ENCODE measurements at regions not wholly inside any gene's neighbourhood (a gene's known extent, or its start where the extent isn't known, plus 50 kb on each side); places are given as distances from the start of the nearest gene placed in this dataset.

DNA sequence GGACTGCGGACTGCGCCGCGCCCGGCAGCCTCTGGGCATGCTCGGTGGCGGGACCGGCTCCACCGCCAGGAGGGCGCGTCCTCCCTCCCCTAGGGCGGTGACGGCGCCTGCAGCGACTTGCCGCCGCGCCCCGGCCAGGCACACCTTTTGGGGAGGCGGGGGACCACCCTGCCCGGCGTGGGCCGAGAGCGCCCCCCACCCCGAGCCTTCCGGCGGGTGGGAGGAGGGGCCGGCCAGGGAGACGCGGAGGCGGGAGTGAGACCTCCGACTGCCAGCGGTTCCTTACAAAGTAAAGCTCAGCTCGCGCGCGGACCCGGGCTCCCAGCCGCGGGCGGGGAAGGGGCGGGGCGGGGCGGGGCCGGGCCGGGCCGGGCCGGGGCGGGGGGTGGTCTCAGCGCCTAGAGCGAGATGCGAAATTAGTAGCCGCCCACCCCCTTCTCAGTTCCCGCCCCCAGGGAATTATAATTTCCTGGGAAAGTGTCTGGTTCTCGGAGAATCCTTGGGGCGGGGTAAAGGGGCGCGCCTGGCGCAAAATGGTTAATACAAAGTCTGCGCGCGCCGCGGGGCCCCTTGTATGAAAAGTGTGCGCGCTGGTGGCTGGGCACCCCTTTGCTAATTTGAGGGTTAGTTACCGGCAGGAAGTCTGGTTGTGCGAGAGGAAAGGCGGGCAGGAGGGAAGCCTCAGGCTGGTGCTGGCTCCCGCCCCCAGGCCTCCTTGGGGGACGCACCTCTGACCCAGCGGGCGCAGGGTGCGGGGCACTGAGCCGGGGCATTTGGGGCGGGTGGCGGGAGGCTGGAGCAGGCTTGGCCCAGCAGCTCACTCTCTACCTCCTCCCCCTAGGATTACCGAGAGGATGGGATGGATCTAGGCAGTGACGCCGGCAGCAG lies 224.8 kb upstream of the IL12A start:
- DNase-seq (ENCODE audit: low read depth), result peak; percentile 13

DNA sequence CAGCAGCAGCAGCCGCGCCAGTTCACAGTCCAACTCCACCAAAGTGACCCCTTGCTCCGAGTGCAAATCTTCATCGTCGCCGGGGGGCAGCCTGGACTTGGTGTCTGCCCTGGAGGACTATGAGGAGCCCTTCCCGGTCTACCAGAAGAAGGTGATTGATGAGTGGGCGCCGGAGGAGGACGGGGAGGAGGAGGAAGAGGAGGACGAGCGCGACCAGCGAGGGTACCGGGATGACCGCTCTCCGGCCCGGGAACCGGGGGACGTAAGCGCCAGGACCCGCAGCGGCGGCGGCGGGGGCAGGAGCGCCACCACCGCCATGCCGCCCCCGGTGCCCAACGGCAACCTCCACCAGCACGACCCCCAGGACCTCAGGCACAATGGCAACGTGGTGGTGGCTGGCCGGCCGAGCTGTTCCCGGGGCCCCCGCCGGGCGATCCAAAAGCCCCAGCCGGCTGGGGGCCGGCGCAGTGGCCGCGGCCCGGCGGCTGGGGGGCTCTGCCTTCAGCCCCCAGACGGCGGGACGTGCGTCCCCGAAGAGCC lies 224.1 kb upstream of the IL12A start:
- no peak for DNase-seq (ENCODE audit: low read depth)

GRCh38 chr3:159765030-159765859 lies 223.4 kb upstream of the IL12A start:
- no peak for DNase-seq (ENCODE audit: low read depth)

GRCh38 chr3:159765860-159766294 lies 222.8 kb upstream of the IL12A start:
- no peak for DNase-seq (ENCODE audit: low read depth)

- no peak for DNase-seq (ENCODE audit: low read depth)
These were observed 222.0 kb upstream of the IL12A start for GRCh38 chr3:159766563-159767185.

DNA sequence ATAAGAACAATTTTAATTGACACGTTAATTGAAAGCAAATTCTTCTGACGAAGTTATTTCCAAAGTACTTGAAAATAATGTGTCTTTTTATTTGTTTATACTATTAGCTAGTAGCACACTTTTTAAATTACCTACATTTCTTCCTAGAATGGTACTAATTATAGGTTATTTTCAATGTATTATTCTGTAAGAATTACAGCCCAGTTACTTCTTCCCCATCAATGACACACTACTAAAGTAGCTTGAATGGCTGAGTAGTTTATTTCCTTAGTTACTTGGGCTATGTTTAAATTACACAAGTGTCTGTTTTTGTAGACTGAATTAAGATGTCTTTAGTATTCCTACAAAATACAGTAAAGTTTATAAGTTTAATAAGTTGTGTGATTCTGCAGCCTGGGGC lies 217.6 kb upstream of the IL12A start:
- no peak for DNase-seq (ENCODE audit: low read depth)

- no peak for DNase-seq (ENCODE audit: low read depth)
These were observed 216.6 kb upstream of the IL12A start for GRCh38 chr3:159771865-159772611.

DNA sequence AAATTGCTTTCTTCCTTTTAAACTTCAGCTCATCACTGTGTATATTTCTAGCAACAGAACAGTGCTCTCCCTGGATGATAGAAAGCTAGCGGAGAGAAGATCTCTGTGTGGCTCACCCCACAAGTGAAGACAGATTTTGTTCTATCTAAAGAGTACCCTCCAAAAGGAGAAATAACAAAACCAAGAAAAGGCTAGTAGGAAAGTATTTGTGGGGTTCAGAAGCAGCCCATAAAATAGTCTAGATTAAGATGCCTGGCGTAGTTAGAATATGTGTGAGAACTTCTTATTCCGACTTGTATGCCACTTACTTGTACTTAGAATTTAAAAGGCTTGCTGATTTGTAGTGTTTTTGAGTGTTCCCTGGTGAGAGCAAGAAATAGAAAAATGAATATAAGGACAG lies 214.9 kb upstream of the IL12A start:
- no peak for DNase-seq (ENCODE audit: low read depth)

DNA sequence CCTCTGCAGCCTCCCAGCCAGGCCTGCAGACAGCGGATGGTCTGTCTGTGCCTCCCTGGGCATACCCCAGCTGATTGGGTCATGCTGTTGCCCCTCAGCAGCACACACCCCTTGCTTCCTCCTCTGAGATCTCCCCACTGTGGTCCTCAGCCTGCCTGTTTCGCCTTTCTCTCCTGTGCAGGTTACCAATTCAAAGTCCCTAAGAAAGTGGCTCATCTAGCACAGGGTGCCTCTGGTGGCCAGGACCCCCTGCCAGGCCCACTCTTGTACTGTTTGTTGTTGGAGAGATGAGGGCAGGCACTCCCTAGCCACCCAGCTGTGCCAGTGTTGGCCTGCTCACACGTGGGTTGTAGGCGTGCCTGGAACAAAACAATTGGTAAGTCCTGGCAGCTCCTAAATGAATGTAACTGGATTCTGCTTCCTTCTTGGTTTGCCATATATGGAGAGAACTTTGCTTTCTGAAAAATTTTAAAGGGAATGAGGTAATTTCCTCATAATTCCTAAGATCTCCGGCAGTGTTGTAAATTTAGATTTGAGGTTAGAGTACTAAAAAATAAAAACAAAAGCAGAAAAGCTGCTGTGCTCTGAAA lies 213.2 kb upstream of the IL12A start:
- DNase-seq (ENCODE audit: low read depth), result no peak

DNA sequence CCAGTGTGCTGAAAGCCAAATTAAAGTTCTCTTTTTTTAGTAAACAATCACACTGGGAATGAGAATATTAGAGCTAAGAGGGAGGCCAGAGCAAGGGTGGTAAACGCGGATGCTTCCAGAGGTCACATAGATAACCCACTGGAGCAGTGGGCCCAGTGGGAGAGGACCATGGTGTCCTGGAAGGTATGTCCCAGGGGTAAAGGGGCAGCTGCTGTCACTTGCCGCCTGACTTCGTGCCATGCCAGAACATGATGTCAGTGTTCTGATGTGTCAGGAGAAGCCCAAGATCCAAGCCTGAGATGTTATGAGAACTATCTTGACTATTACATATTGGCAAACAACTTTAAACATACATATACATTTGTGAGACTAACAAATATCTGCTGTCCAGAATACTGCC lies 211.9 kb upstream of the IL12A start:
- DNase-seq (ENCODE audit: low read depth), result no peak

DNA sequence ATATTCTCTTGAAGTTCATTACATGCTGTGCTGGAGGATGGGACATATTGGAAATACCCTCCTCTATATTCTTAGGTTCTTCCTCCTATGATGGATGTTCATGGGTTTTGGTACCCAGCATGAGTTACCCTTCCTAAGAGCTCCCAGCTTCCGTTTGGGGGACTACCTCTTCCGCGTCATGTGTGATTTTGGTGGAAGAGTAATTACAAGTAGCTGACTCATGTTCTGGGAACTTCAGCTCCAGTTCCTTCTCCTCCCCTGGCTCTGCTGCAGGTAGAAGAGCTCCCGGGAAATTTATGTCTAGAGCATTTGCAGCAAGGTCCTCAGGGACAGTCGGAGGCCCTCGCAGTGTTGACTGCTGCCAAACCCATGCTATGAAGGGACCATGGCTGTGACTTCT lies 208.8 kb upstream of the IL12A start:
- no peak for DNase-seq (ENCODE audit: low read depth)

DNA sequence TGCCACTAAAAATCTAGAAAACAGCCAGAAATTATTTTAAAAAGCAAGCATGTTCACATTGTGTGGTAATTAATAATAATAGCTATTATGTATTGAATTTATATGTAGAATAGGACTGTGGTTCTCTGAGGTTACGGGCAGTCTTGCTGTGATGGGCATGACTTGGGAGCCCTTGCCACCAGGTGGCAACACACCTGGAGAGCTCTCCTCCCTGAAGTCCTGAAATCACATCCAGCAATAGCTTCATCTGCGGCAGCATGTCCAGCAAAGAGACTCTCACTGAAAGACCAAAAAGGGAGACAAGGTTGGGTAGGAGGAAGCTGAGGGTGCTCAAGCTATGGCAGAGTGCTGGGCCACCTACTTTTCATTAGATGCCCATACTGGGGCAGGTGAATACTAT lies 206.8 kb upstream of the IL12A start:
- DNase-seq (ENCODE audit: low read depth), result no peak

- no peak for DNase-seq (ENCODE audit: low read depth)
These were observed 205.8 kb upstream of the IL12A start for GRCh38 chr3:159782724-159783421.

DNA sequence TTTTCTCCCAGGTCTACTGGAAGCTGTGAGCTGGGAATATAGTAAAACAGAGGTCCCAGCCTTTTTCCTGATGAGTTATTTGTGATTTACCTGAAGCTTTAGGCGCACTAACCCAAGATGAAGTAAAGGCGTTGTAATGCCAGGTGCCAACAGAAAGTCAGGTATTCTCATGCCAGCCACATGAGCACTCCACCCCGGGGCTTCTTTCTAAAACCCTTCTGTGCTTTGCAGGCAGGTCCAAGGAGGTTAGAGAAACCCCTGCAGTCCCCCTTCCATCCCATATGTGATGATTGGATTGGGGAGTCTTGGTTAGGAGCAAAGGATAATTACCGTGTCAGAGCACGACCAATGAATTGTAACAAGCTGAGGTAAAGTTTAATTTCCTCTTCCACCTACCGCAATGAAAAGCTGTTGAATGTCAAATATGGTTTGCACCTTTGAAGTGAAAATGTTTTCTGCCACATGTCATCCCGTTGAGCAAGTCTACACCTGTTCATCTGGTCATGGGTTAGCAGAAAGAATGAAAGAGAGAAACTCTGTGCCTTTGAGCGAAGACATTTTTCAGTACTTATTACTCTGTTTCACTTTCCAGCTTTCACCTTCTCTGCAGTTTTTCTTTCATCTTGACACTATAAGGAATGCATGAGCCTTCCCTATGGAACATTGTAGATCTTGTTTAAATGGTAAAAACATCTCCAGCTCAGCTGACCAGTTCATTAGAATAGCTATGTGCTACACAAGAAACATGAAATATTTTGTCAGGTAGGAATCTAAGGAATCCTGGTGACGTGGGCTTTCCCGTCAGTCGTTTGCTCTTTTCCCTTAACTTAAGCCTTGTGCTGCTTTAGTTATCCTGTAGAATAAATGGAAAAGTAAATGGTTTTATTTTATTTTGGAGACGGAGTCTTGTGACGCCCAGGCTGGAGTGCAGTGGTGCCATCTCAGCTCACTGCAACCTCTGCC lies 204.6 kb upstream of the IL12A start:
- no peak for DNase-seq (ENCODE audit: low read depth)

DNA sequence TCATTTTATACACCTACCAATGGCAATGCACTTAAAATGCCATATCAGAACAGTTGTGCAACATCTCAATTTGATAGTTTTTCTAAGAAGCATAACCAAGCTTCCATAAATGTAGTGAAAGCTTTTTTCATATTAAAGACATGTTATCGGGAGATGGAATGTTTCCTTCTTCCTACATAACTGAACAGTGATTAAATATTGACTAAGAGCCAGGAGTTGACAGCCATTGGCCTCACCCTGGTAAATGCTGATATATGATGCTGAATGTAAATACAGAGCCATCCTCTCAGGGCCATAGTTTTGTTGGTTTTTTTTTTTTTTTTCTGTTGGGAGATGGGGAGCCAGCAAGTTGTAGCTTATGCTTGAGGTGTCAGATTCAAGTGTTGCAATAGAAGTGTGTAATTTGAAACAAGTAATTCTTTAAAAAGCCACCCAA lies 203.3 kb upstream of the IL12A start:
- DNase-seq (ENCODE audit: low read depth), result no peak

DNA sequence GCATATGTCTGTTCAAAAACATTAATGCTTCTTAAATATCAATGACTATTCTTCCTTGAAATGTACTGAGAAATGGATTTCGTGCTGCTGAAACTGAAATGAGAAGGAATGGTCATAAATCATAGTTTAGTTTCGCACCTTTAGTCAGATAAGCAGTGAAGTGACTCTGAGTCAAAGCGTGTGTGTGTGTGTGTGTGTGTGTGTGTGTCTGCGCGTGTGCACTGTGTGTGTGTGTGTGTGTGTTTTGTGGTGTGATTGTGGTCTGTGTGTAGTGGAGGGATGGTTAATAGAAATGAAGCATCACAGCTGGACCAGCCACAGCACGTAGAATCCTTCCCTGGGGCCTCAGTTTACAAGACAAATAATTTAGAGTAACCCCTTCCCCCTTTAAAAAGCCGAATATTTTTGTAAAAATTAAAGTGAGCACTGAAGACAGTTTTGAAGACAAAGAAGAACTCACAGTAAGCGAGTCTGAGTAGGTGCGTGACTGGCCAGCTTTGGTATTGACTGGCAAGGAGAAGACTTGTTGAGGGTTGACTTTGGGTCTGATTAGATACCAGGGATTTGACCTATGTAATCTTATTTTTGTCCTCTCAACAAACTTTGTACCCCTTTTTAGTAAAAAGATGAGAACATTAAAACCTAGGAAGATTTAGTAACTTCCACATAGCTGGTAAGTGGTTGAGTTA lies 202.0 kb upstream of the IL12A start:
- no peak for DNase-seq (ENCODE audit: low read depth)

DNA sequence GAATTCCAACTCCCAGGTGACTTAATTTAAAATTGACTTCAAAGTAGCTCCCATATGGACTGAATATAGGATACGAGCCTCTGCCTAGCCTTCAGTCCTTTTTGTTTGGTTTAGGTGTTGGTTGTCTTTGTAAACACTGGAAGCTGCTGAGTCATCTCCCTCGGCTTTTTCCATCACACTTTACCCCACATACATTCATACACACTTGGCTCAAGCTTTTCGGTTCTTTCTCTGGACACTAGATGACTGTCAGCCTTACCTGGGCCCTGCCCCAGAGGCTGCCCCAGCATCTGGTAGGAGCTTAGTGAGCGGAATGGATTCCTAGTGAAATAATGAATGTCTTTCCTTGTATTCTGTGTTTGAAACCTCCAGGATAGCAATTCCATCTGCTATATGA lies 201.5 kb upstream of the IL12A start:
- DNase-seq (ENCODE audit: low read depth), result no peak

- DNase-seq (ENCODE audit: low read depth), result no peak
These were observed 200.8 kb upstream of the IL12A start for GRCh38 chr3:159787794-159788205.

- no peak for DNase-seq (ENCODE audit: low read depth)
These were observed 200.3 kb upstream of the IL12A start for GRCh38 chr3:159788291-159788690.

All from activated T-cell treated with anti-CD3 and anti-CD28 coated beads for 24 hours (primary cell).